Stimulated activated CD8-positive, alpha-beta memory T cell treated with anti-CD3 and anti-CD28 coated beads, Interleukin-15, amount 100 ng/mL, for 24 hours (primary cell): ENCODE measurements at regions not wholly inside any gene's neighbourhood (a gene's known extent, or its start where the extent isn't known, plus 50 kb on each side); places are given as distances from the start of the nearest gene placed in this dataset.

Experiments
- DNase-seq: peaks from one replicate; pipeline ENCODE4 v3.0.0-alpha.2; 2020; ENCODE audit warnings: low read depth

GRCh38 chr2:128791120-128791984, 472.7 kb upstream of the HS6ST1 start:
- DNase-seq, result no peak

- DNase-seq, result no peak
Measured at GRCh38 chr2:128791985-128792320, 473.3 kb upstream of the HS6ST1 start.

- no peak for DNase-seq
Measured at GRCh38 chr2:128792476-128793054, 473.9 kb upstream of the HS6ST1 start.

- DNase-seq, result no peak
Measured at GRCh38 chr2:128793404-128793803, 474.7 kb upstream of the HS6ST1 start.

- no peak for DNase-seq
Measured at GRCh38 chr2:128794285-128794684, 475.6 kb upstream of the HS6ST1 start.

- no peak for DNase-seq
Measured at GRCh38 chr2:128796321-128796720, 477.7 kb upstream of the HS6ST1 start.

GRCh38 chr2:128797092-128797491, 478.4 kb upstream of the HS6ST1 start:
- DNase-seq, result no peak

- DNase-seq, result no peak
Measured at GRCh38 chr2:128797533-128797932, 478.9 kb upstream of the HS6ST1 start.

GRCh38 chr2:128797937-128798336, 479.3 kb upstream of the HS6ST1 start:
- no peak for DNase-seq

- DNase-seq, result no peak
Measured at GRCh38 chr2:128798502-128799283, 480.0 kb upstream of the HS6ST1 start.

GRCh38 chr2:128799284-128799552, 480.6 kb upstream of the HS6ST1 start:
- no peak for DNase-seq

- DNase-seq, result no peak
Measured at GRCh38 chr2:128799730-128800129, 481.1 kb upstream of the HS6ST1 start.

GRCh38 chr2:128801576-128801975, 482.9 kb upstream of the HS6ST1 start:
- DNase-seq, result no peak

GRCh38 chr2:128803222-128803621, 484.6 kb upstream of the HS6ST1 start:
- DNase-seq, result no peak

GRCh38 chr2:128805237-128805636, 486.6 kb upstream of the HS6ST1 start:
- DNase-seq, result no peak

GRCh38 chr2:128805918-128806317, 487.2 kb upstream of the HS6ST1 start:
- DNase-seq, result no peak

- DNase-seq, result no peak
Measured at GRCh38 chr2:128807317-128807716, 488.6 kb upstream of the HS6ST1 start.

- DNase-seq, result no peak
Measured at GRCh38 chr2:128808462-128809258, 490.0 kb upstream of the HS6ST1 start.

GRCh38 chr2:128809259-128809636, 490.6 kb upstream of the HS6ST1 start:
- DNase-seq, result no peak

GRCh38 chr2:128809880-128810279, 491.2 kb upstream of the HS6ST1 start:
- DNase-seq, result no peak

- no peak for DNase-seq
Measured at GRCh38 chr2:128812183-128812940, 493.7 kb upstream of the HS6ST1 start.
